ENCODE measurements at regions not wholly inside any gene's neighbourhood (a gene's known extent, or its start where the extent isn't known, plus 50 kb on each side); places are given as distances from the start of the nearest gene placed in this dataset.

DNA sequence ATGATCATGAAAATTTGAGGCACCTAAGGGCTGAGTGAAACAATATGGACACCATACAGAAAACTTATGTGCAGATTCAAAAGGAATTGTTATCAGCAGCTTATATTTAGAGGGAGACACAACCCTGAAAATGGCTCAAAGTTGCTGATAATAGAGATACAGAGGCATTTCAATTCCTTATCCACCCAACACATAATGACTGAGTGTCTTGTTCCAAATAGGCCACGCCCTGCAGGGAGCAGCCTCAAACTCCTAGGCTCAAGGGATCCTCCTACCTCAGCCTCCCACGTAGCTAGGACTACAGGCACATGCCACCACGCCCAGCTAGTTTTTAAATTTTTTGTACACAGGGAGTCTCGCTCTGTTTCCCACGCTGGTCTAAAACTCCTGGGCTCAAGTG is 79.0 kb downstream of the LBH start:
- no peak for DNase-seq

- DNase-seq = no peak
Observed at GRCh38 chr2:30310955-30311354, 79.6 kb downstream of the LBH start.

GRCh38 chr2:30311711-30312110 is 80.4 kb downstream of the LBH start:
- DNase-seq = no peak

DNA sequence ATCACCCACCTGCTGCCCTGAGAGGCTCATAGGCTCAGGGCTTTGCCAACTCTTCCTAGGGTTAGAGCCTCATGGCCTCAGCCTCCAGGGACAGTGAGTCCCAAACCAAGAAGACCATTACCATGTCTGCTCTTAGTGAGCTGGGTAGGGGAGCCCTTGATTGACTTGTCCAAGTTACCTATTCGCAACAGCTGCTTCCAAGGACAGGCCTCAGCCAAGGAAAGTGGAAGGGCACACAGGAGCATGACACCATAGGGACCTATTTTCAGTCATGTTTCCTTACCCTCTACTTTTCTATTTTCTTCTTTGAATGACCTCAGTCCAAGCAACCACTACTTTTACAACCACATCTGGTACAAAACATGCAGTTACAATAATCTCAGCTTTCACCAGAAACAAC is 81.6 kb downstream of the LBH start:
- no peak for DNase-seq

GRCh38 chr2:30314981-30315380 is 83.6 kb downstream of the LBH start:
- no peak for DNase-seq

GRCh38 chr2:30315391-30316063 is 84.2 kb downstream of the LBH start:
- DNase-seq = no peak

DNA sequence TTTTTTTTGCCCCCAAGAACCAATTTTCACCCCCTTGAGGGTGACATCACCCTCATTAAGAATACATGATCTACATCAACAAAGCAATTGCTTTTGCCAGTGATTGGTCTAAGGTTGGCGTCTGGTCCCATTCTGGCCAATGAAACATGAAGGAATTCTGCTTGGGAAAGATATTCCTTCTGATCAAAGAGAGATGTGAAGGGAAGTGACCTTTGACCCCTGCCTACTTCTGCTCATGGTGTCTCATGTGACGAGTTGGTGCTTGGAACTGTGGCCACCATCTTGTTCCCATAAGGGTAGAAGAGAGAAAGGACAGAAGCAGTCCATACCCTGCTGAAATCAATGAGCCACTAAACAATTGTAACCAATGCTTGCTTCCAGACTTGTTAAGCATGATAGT is 85.1 kb downstream of the LBH start:
- DNase-seq = no peak

- no peak for DNase-seq
Observed at GRCh38 chr2:30318987-30319782, 87.9 kb downstream of the LBH start.

DNA sequence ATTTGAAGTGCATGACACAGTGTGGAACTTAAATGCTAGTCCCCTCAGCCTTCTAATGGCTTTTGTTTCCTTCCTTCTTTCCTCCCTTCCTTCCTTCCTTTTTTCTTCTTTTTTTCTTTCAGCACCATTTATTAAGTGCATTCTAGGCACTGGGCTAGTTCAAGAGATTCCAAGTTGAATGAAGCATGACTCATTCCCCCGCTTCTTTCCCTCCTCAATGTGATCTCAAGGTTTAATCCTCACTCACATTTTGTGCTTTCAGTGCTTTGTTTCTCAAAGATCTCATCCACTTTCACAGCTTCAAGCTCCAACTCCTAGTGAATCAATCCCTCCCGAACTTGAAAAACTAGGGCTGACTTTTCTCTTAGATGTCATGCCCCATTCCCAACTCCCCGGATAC is 90.1 kb downstream of the LBH start:
- DNase-seq = no peak

- no peak for DNase-seq
Observed at GRCh38 chr2:30323499-30323898, 92.2 kb downstream of the LBH start.

GRCh38 chr2:30324245-30324908 is 93.0 kb downstream of the LBH start:
- no peak for DNase-seq

DNA sequence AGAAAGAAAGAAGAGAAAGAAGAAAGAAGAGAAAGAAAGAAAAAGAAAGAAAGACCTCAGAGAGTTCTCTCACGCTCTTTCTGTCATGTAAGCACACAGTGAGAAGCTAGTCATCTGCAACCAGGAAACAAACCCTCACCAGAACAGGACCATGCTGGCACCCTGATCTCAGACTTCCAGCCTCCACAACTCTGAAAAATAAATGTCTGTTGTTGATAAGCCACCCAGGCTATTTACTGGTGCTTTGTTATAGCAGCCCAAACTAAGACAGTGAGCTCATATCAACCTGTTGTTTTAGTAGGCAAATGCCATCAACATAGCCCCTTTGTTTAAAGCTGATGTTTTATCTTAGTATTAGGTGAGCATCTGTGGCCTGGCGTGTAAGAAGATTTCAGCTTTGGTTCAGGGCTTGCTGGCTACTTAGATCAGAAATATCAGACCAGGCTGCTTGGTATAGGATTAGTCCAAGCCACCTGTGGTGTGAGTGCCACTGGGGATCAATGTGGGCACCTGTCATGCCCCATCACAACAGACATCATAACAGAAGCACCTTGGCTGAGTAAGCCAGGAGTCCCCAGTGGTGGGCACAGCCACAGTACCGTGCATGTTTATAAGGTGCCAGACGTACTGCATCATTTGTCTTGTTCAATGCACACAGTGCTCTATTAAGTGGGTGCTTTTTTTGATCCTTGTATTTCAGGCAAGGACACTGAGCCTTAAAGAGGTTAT is 94.4 kb downstream of the LBH start:
- DNase-seq = no peak

DNA sequence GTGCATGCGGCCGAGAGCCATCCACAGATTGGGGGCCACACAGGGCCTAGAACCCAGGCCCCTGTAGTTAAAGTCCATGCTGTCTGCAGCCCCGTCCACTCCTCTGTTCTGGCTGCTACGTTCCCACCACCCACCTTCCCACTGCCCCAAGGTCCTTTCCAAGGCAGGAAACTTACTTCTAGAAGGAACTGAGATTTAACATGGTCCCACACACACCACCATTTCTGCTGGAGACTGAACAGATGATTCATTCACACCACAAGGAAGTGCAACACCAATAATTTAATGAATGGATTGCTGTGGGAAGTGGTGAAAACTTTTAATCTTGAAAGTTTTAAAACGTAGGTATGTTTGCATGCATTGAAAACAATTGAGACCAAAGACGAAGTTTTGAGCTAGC is 95.2 kb downstream of the LBH start:
- no peak for DNase-seq

- no peak for DNase-seq
Observed at GRCh38 chr2:30331038-30331437, 99.7 kb downstream of the LBH start.

- DNase-seq = no peak
Observed at GRCh38 chr2:30331869-30332268, 100.5 kb downstream of the LBH start.

DNA sequence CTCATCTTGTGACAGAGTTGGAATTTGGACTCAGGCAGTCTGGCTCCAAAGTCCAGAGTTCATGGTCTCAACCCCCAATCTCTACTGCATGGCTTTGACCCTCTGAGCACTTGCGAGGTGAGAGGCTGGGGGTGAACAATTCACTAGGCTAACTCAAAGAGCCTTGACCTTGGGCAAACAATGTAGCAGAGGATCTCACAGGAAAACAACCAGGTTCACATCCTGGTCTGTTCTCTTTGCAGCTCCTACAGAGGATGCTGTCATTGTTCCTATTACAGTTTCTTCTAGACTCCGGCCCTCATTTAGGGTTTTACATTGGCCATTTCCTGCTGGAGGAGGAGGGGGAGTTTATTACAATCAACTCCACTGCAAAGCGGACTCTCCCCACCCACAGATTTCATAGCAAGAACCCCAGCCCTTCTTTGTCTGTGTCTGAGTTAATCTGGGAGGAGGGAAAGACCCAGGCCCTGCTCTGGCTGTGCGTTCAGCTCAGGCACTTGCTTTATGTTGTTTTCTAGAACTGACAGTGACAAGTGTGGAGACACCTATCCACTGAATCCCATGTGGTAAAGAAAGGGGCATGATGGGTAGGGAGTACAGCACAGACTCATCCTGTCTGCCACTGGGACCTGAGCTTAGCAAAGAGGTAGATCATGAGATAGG is 101.6 kb downstream of the LBH start:
- no peak for DNase-seq

DNA sequence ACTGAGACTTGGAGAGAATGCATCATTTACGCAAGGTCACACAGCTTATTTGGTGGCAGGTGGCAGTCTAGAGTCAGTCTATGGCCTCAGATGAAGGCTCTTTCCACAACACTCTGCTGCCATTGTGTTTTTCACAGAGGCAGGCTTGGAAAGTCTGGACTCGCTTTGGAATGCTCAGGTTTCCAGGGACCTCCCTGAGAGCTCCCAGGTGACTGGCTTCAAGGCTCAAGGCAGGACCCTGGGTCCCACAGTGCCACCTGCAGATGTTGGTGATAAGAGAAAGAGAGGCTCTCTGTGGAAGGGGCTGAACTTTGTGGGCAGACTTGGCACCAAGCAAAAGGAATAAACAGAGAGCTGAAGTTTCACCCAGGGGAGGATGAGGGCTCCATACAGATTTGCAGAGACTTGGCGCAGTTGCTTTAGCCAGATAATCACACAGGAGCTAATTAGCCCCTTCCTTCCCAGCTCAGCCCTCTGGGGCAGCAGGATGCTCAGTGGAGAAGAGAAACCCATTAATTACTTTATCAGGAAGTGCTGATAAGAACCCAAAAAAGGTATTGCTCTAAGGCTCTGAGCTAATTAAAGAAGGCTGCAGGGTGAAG is 103.5 kb downstream of the LBH start:
- DNase-seq = no peak

GRCh38 chr2:30336084-30336483 is 104.8 kb downstream of the LBH start:
- no peak for DNase-seq

GRCh38 chr2:30336978-30337841 is 105.9 kb downstream of the LBH start:
- DNase-seq = no peak

- no peak for DNase-seq
Observed at GRCh38 chr2:30338475-30338874, 107.1 kb downstream of the LBH start.

- no peak for DNase-seq
Observed at GRCh38 chr2:30339071-30339470, 107.7 kb downstream of the LBH start.

Measured in renal pelvis (tissue), 1 donor.